ENCODE measurements at regions not wholly inside any gene's neighbourhood (a gene's known extent, or its start where the extent isn't known, plus 50 kb on each side); places are given as distances from the start of the nearest gene placed in this dataset.

DNA sequence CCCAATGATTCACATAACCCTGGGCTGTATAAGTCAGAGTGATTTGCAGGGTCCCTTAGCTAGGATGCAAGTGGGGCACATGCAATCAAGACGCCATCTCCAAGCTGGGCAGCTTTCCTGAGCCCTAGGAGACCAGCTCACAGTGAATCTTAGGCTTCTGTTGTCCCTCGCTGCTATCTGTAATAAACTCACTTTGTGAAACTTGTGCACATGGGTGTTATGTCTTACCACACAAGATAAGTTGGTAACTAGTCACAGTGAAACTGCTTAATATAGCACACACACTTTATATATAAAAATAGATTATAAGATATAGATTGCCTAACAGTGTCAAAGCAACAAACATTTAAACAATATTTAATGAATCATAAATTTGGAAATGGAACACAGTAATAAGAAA, 658.5 kb downstream of the SLCO4C1 start:
- TF ChIP-seq, protein P1, sequence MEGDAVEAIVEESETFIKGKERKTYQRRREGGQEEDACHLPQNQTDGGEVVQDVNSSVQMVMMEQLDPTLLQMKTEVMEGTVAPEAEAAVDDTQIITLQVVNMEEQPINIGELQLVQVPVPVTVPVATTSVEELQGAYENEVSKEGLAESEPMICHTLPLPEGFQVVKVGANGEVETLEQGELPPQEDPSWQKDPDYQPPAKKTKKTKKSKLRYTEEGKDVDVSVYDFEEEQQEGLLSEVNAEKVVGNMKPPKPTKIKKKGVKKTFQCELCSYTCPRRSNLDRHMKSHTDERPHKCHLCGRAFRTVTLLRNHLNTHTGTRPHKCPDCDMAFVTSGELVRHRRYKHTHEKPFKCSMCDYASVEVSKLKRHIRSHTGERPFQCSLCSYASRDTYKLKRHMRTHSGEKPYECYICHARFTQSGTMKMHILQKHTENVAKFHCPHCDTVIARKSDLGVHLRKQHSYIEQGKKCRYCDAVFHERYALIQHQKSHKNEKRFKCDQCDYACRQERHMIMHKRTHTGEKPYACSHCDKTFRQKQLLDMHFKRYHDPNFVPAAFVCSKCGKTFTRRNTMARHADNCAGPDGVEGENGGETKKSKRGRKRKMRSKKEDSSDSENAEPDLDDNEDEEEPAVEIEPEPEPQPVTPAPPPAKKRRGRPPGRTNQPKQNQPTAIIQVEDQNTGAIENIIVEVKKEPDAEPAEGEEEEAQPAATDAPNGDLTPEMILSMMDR (IDR thresholded peaks at IDR 0.05; ENCODE audit: low read depth, low read length, poor library complexity, severe bottlenecking) = no peak
- no peak for TF ChIP-seq EZH2phosphoT487 (IDR thresholded peaks at IDR 0.05; ENCODE audit: borderline replicate concordance, low read length)

All from DOHH2 (cell line).